ENCODE measurements at regions not wholly inside any gene's neighbourhood (a gene's known extent, or its start where the extent isn't known, plus 50 kb on each side); places are given as distances from the start of the nearest gene placed in this dataset.

GRCh38 chr7:18345641-18346234 lies 149.8 kb upstream of the HDAC9 start:
- CTCF ChIA-PET, result interaction anchor here (0.6 to 10.9 kb wide), 29 partner anchors 9 to 673 kb away, joined by 3 to 382 read pairs (median 4); no protein-coding TSS in a partner anchor
- no peak overlapping the region for H3K4me3 ChIP-seq (ENCODE audit: low read depth, low read length)
- POLR2A ChIA-PET, result no interaction called here
- DNase-seq (ENCODE audit: low read depth, low spot score), result no peak
- TF ChIP-seq, protein P1, sequence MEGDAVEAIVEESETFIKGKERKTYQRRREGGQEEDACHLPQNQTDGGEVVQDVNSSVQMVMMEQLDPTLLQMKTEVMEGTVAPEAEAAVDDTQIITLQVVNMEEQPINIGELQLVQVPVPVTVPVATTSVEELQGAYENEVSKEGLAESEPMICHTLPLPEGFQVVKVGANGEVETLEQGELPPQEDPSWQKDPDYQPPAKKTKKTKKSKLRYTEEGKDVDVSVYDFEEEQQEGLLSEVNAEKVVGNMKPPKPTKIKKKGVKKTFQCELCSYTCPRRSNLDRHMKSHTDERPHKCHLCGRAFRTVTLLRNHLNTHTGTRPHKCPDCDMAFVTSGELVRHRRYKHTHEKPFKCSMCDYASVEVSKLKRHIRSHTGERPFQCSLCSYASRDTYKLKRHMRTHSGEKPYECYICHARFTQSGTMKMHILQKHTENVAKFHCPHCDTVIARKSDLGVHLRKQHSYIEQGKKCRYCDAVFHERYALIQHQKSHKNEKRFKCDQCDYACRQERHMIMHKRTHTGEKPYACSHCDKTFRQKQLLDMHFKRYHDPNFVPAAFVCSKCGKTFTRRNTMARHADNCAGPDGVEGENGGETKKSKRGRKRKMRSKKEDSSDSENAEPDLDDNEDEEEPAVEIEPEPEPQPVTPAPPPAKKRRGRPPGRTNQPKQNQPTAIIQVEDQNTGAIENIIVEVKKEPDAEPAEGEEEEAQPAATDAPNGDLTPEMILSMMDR (IDR thresholded peaks at IDR 0.05; ENCODE audit: insufficient read depth, low read length, missing control alignments), result peak; percentile 54

- H3K4me3 ChIP-seq (ENCODE audit: low read depth, low read length), result no peak overlapping the region
- POLR2A ChIA-PET, result no interaction called here
- CTCF ChIA-PET, result interaction anchor here (1.3 to 10.9 kb wide), 6 partner anchors 222 to 665 kb away, joined by 3 to 382 read pairs (median 52); no protein-coding TSS in a partner anchor
- no peak for DNase-seq (ENCODE audit: low read depth, low spot score)
- TF ChIP-seq, protein P1 (IDR thresholded peaks at IDR 0.05; ENCODE audit: insufficient read depth, low read length, missing control alignments), result no peak
Measured at GRCh38 chr7:18347170-18347569, 148.4 kb upstream of the HDAC9 start.

- TF ChIP-seq, protein P1 (IDR thresholded peaks at IDR 0.05; ENCODE audit: insufficient read depth, low read length, missing control alignments), result no peak
- ChIA-PET POLR2A (no interaction called here), CTCF (interaction anchor here (0.6 to 10.9 kb wide), 17 partner anchors 14 to 1141 kb away, joined by 3 to 382 read pairs (median 16); no protein-coding TSS in a partner anchor)
- DNase-seq (ENCODE audit: low read depth, low spot score), result no peak
- H3K4me3 ChIP-seq (ENCODE audit: low read depth, low read length), result no peak overlapping the region
Measured at GRCh38 chr7:18350678-18351077, 144.9 kb upstream of the HDAC9 start.

DNA sequence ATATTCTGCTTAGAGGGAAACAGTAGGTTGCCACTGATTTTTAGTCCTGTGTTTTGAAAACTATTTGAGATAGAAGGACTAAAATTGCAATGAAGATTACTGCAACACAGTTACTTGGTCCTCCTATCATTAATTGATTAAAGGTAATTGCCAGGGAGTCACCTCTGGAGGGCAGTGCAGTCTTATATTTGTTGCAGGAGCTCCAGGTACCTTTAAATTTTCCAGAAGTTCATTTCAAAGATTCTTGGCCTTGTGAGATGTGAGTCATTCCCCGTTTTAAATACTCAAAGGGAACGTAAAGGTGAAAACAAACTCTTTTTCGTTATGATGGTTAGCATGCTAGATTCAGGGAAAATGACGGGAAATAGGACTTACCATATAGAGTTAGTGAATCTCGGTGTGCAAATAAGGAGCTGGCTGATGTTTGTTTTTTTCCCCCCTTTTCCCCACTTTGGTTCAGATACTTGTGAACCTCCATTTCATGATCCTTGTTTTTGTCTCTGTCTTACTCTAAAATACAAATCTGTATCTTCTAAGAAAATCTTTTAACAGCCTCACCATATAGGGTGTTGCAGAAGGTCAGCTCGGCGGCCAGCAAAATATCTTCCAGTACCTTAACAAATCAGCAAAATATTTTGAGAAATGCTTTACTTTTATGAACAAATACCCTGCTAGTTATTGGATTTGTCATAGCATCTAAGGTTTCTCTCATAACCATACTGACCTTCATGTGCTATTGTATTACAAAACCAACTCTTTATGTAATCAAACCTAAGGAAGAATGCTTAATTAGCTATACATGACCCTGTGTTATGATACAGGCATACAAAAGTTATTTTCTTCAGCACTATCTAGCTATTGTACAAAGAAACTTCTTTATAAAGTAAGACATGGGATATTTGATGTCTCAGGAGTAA lies 143.0 kb upstream of the HDAC9 start:
- POLR2A ChIA-PET, result interaction anchor here (0.6 kb wide), 1 partner anchor 239 kb away, joined by 3 read pairs; no protein-coding TSS in a partner anchor
- DNase-seq (ENCODE audit: low read depth, low spot score), result peak; percentile 23
- TF ChIP-seq, protein P1 (IDR thresholded peaks at IDR 0.05; ENCODE audit: insufficient read depth, low read length, missing control alignments), result peak; percentile 53
- CTCF ChIA-PET, result interaction anchor here (0.6 to 10.9 kb wide), 63 partner anchors 9 to 1314 kb away, joined by 3 to 382 read pairs (median 4); partner anchors contain the start of gene HDAC9
- H3K4me3 ChIP-seq (ENCODE audit: low read depth, low read length), result no peak overlapping the region

GRCh38 chr7:18353339-18353738 lies 142.2 kb upstream of the HDAC9 start:
- H3K4me3 ChIP-seq (ENCODE audit: low read depth, low read length), result no peak overlapping the region
- DNase-seq (ENCODE audit: low read depth, low spot score), result no peak
- ChIA-PET CTCF (interaction anchor here (0.8 to 10.9 kb wide), 40 partner anchors 8 to 1313 kb away, joined by 3 to 382 read pairs (median 6); partner anchors contain the start of gene HDAC9), POLR2A (no interaction called here)
- TF ChIP-seq, protein P1 (IDR thresholded peaks at IDR 0.05; ENCODE audit: insufficient read depth, low read length, missing control alignments), result no peak

All from AG04449 (cell line).